NCI-H774 (cell line): ENCODE measurements at regions not wholly inside any gene's neighbourhood (a gene's known extent, or its start where the extent isn't known, plus 50 kb on each side); places are given as distances from the start of the nearest gene placed in this dataset.

Experiments used
- DNase-seq: peaks from one replicate; lab custom pipeline; 2025; lab: John Stamatoyannopoulos, UW

GRCh38 chr1:80075351-80075750, 1068.8 kb upstream of the ADGRL4 start:
- no peak for DNase-seq

- no peak for DNase-seq
Observed at GRCh38 chr1:80072563-80072962, 1066.0 kb upstream of the ADGRL4 start.

GRCh38 chr1:80066060-80066459, 1059.5 kb upstream of the ADGRL4 start:
- peak; percentile 90 for DNase-seq

GRCh38 chr1:80064524-80064923, 1058.0 kb upstream of the ADGRL4 start:
- DNase-seq: no peak

GRCh38 chr1:80059940-80060339, 1053.4 kb upstream of the ADGRL4 start:
- no peak for DNase-seq

GRCh38 chr1:80056179-80056578, 1049.6 kb upstream of the ADGRL4 start:
- no peak for DNase-seq

- peak; percentile 94 for DNase-seq
Observed at GRCh38 chr1:80054129-80054528, 1047.6 kb upstream of the ADGRL4 start.

GRCh38 chr1:80053613-80054012, 1047.1 kb upstream of the ADGRL4 start:
- no peak for DNase-seq

GRCh38 chr1:80050523-80050922, 1044.0 kb upstream of the ADGRL4 start:
- DNase-seq: no peak

GRCh38 chr1:80050085-80050484, 1043.6 kb upstream of the ADGRL4 start:
- no peak for DNase-seq

GRCh38 chr1:80048716-80049115, 1042.2 kb upstream of the ADGRL4 start:
- DNase-seq: no peak

- no peak for DNase-seq
Observed at GRCh38 chr1:80047791-80048190, 1041.3 kb upstream of the ADGRL4 start.

GRCh38 chr1:80044662-80045061, 1038.1 kb upstream of the ADGRL4 start:
- DNase-seq: no peak

GRCh38 chr1:80036690-80037432, 1030.3 kb upstream of the ADGRL4 start:
- no peak for DNase-seq

GRCh38 chr1:80023358-80023757, 1016.8 kb upstream of the ADGRL4 start:
- DNase-seq: no peak

- no peak for DNase-seq
Observed at GRCh38 chr1:80021891-80022290, 1015.4 kb upstream of the ADGRL4 start.

GRCh38 chr1:80018348-80018747, 1011.8 kb upstream of the ADGRL4 start:
- DNase-seq: no peak

- no peak for DNase-seq
Observed at GRCh38 chr1:80008934-80009333, 1002.4 kb upstream of the ADGRL4 start.

GRCh38 chr1:80003250-80003649, 996.7 kb upstream of the ADGRL4 start:
- DNase-seq: no peak

- no peak for DNase-seq
Observed at GRCh38 chr1:79988401-79988800, 981.9 kb upstream of the ADGRL4 start.

GRCh38 chr1:79982211-79982610, 975.7 kb upstream of the ADGRL4 start:
- no peak for DNase-seq

GRCh38 chr1:79981481-79981880, 975.0 kb upstream of the ADGRL4 start:
- DNase-seq: no peak

GRCh38 chr1:79979346-79979745, 972.8 kb upstream of the ADGRL4 start:
- no peak for DNase-seq

GRCh38 chr1:79976287-79976686, 969.8 kb upstream of the ADGRL4 start:
- no peak for DNase-seq
